ENCODE measurements at regions not wholly inside any gene's neighbourhood (a gene's known extent, or its start where the extent isn't known, plus 50 kb on each side); places are given as distances from the start of the nearest gene placed in this dataset.
"Not testable (repeated sequence)": the region's sequence is repeated elsewhere in the genome, so short reads cannot be mapped to it uniquely, and the experiment has no call there.

- no peak overlapping the region for H3K4me3 ChIP-seq (replicated peaks; ENCODE audit: low read depth, low read length)
- DNase-seq (ENCODE audit: extremely low read depth, low read depth), result no peak
- TF ChIP-seq CTCF (IDR thresholded peaks at IDR 0.05; ENCODE audit: low read depth, low read length, missing control alignments), result no peak
Measured at GRCh38 chr1:78745111-78745510, 95.5 kb downstream of the IFI44 start.

GRCh38 chr1:78753679-78754078 is 104.0 kb downstream of the IFI44 start:
- DNase-seq (ENCODE audit: extremely low read depth, low read depth); H3K4me3 ChIP-seq (replicated peaks; ENCODE audit: low read depth, low read length): not testable (repeated sequence)

- DNase-seq (ENCODE audit: extremely low read depth, low read depth), result no peak
- no peak for TF ChIP-seq CTCF (IDR thresholded peaks at IDR 0.05; ENCODE audit: low read depth, low read length, missing control alignments)
- H3K4me3 ChIP-seq (replicated peaks; ENCODE audit: low read depth, low read length), result no peak overlapping the region
Measured at GRCh38 chr1:78755986-78756385, 106.4 kb downstream of the IFI44 start.

GRCh38 chr1:78758506-78758905 is 108.9 kb downstream of the IFI44 start:
- no peak for DNase-seq (ENCODE audit: extremely low read depth, low read depth)
- no peak for TF ChIP-seq CTCF (IDR thresholded peaks at IDR 0.05; ENCODE audit: low read depth, low read length, missing control alignments)
- H3K4me3 ChIP-seq (replicated peaks; ENCODE audit: low read depth, low read length), result no peak overlapping the region

GRCh38 chr1:78759881-78760280 is 110.2 kb downstream of the IFI44 start:
- TF ChIP-seq CTCF (IDR thresholded peaks at IDR 0.05; ENCODE audit: low read depth, low read length, missing control alignments), result no peak
- no peak for DNase-seq (ENCODE audit: extremely low read depth, low read depth)
- H3K4me3 ChIP-seq (replicated peaks; ENCODE audit: low read depth, low read length), result no peak overlapping the region

GRCh38 chr1:78760858-78761257 is 111.2 kb downstream of the IFI44 start:
- DNase-seq (ENCODE audit: extremely low read depth, low read depth), result no peak
- TF ChIP-seq CTCF (IDR thresholded peaks at IDR 0.05; ENCODE audit: low read depth, low read length, missing control alignments), result no peak
- H3K4me3 ChIP-seq (replicated peaks; ENCODE audit: low read depth, low read length), result no peak overlapping the region

GRCh38 chr1:78762113-78762512 is 112.5 kb downstream of the IFI44 start:
- TF ChIP-seq CTCF (IDR thresholded peaks at IDR 0.05; ENCODE audit: low read depth, low read length, missing control alignments), result no peak
- no peak overlapping the region for H3K4me3 ChIP-seq (replicated peaks; ENCODE audit: low read depth, low read length)
- no peak for DNase-seq (ENCODE audit: extremely low read depth, low read depth)

All from HFF-Myc (cell line).